Naive B cell (primary cell): ENCODE measurements at regions not wholly inside any gene's neighbourhood (a gene's known extent, or its start where the extent isn't known, plus 50 kb on each side); places are given as distances from the start of the nearest gene placed in this dataset.
"Not testable (repeated sequence)": the region's sequence is repeated elsewhere in the genome, so short reads cannot be mapped to it uniquely, and the experiment has no call there.

Experiments
- ATAC-seq, 2 donors: fragments of 150-1000 bp; cut with Tn5 transposase; 2 replicates each; pipeline ENCODE4 v1.10.0; 2021; ENCODE audit warnings: low read depth in 2 of 2, mild to moderate bottlenecking in 2 of 2, moderate library complexity in 2 of 2
- DNase-seq: peaks from one replicate; pipeline ENCODE4 v3.0.0; 2022
- H3K27ac Mint-ChIP-seq, 6 donors: one replicate each; pipeline ENCODE4 v1.8.0; 2020 to 2022; ENCODE audit warnings: mild to moderate bottlenecking in 6 of 6, mixed read lengths in 6 of 6, moderate library complexity in 5 of 6, inconsistent platforms in 2 of 6
- H3K27me3 Mint-ChIP-seq, 3 donors: one replicate each; pipeline ENCODE4 v1.8.0; 2021 to 2022; ENCODE audit warnings: mixed read lengths in 3 of 3, mild to moderate bottlenecking in 1 of 3
- H3K36me3 Mint-ChIP-seq, 2 donors: one replicate each; pipeline ENCODE4 v1.8.0; 2020 to 2022; ENCODE audit warnings: mixed read lengths in 2 of 2, inconsistent platforms in 1 of 2, mild to moderate bottlenecking in 1 of 2
- H3K4me1 Mint-ChIP-seq, 3 donors: one replicate each; pipeline ENCODE4 v1.8.0; 2020 to 2022; ENCODE audit warnings: mixed read lengths in 3 of 3, inconsistent platforms in 1 of 3, mild to moderate bottlenecking in 1 of 3, moderate library complexity in 1 of 3
- H3K4me3 Mint-ChIP-seq, 8 donors: one replicate each; pipeline ENCODE4 v1.8.0; 2020 to 2022; ENCODE audit warnings: mild to moderate bottlenecking in 8 of 8, mixed read lengths in 8 of 8, moderate library complexity in 8 of 8, inconsistent platforms in 2 of 8
- H3K9me3 Mint-ChIP-seq, 7 donors: one replicate each; pipeline ENCODE4 v1.8.0; 2020 to 2022; ENCODE audit warnings: mixed read lengths in 7 of 7, mild to moderate bottlenecking in 5 of 7, inconsistent platforms in 2 of 7, moderate library complexity in 1 of 7

GRCh38 chr16:27600381-27600780 is 50.4 kb downstream of the KATNIP start:
- no peak for DNase-seq
- Mint-ChIP-seq H3K36me3 (peaks cover 0 to 5% of the 10 kb centered on the region in 2 donors), H3K4me3 (no peak overlapping the region), H3K9me3 (no peaks in the 10 kb centered on the region), H3K4me1 (peaks cover 0 to 5% (median 0%) of the 10 kb centered on the region in 3 donors), H3K27me3 (no peaks in the 10 kb centered on the region), H3K27ac (no peak overlapping the region)
- no peak for ATAC-seq

- ATAC-seq (no peak), DNase-seq (no peak)
- no peaks in the 10 kb centered on the region for H3K27me3 Mint-ChIP-seq
- H3K4me1 Mint-ChIP-seq, result peaks cover 0 to 5% (median 0%) of the 10 kb centered on the region in 3 donors
- peak overlapping the region in 2 of 6 donors; percentile 8 to 76 for H3K27ac Mint-ChIP-seq
- H3K9me3 Mint-ChIP-seq, result no peaks in the 10 kb centered on the region
- peaks cover 0 to 5% of the 10 kb centered on the region in 2 donors for H3K36me3 Mint-ChIP-seq
- H3K4me3 Mint-ChIP-seq, result no peak overlapping the region
Observed at GRCh38 chr16:27602103-27602502, 52.2 kb downstream of the KATNIP start.

- not testable (repeated sequence) for H3K27ac Mint-ChIP-seq, H3K9me3 Mint-ChIP-seq, H3K4me3 Mint-ChIP-seq, DNase-seq, H3K27me3 Mint-ChIP-seq, H3K36me3 Mint-ChIP-seq, ATAC-seq, H3K4me1 Mint-ChIP-seq
Observed at GRCh38 chr16:27605500-27606106, 55.7 kb downstream of the KATNIP start.

GRCh38 chr16:27611340-27611739 is 61.4 kb downstream of the KATNIP start:
- no peak overlapping the region for H3K27ac Mint-ChIP-seq
- H3K36me3 Mint-ChIP-seq, result peaks cover 0 to 10% of the 10 kb centered on the region in 2 donors
- ATAC-seq (no peak), DNase-seq (no peak)
- H3K27me3 Mint-ChIP-seq, result no peaks in the 10 kb centered on the region
- H3K9me3 Mint-ChIP-seq, result no peaks in the 10 kb centered on the region
- no peaks in the 10 kb centered on the region for H3K4me1 Mint-ChIP-seq
- no peak overlapping the region for H3K4me3 Mint-ChIP-seq

GRCh38 chr16:27613238-27613791 is 63.4 kb downstream of the KATNIP start:
- H3K9me3 Mint-ChIP-seq, result no peaks in the 10 kb centered on the region
- no peak overlapping the region for H3K27ac Mint-ChIP-seq
- H3K4me1 Mint-ChIP-seq, result no peaks in the 10 kb centered on the region
- H3K27me3 Mint-ChIP-seq, result no peaks in the 10 kb centered on the region
- ATAC-seq (no peak), DNase-seq (no peak)
- peak overlapping the region in 1 of 8 donors; percentile 22 for H3K4me3 Mint-ChIP-seq
- peaks cover 0 to 10% of the 10 kb centered on the region in 2 donors for H3K36me3 Mint-ChIP-seq

GRCh38 chr16:27617665-27618064 is 67.7 kb downstream of the KATNIP start:
- H3K36me3 Mint-ChIP-seq, result peaks cover 16 to 19% of the 10 kb centered on the region in 2 donors
- peaks cover 3 to 6% (median 5%) of the 10 kb centered on the region in 3 donors for H3K4me1 Mint-ChIP-seq
- no peak for DNase-seq
- no peak overlapping the region for H3K4me3 Mint-ChIP-seq
- H3K27me3 Mint-ChIP-seq, result no peaks in the 10 kb centered on the region
- H3K9me3 Mint-ChIP-seq, result peaks cover 0 to 1% (median 0%) of the 10 kb centered on the region in 7 donors
- peak overlapping the region in 1 of 6 donors; percentile 28 for H3K27ac Mint-ChIP-seq
- ATAC-seq, result no peak

GRCh38 chr16:27618165-27618564 is 68.2 kb downstream of the KATNIP start:
- no peaks in the 10 kb centered on the region for H3K27me3 Mint-ChIP-seq
- no peak overlapping the region for H3K4me3 Mint-ChIP-seq
- peaks cover 0 to 1% (median 0%) of the 10 kb centered on the region in 7 donors for H3K9me3 Mint-ChIP-seq
- H3K4me1 Mint-ChIP-seq, result peaks cover 3 to 6% (median 5%) of the 10 kb centered on the region in 3 donors
- H3K36me3 Mint-ChIP-seq, result peaks cover 16 to 19% of the 10 kb centered on the region in 2 donors
- no peak for ATAC-seq
- H3K27ac Mint-ChIP-seq, result no peak overlapping the region
- DNase-seq, result no peak

GRCh38 chr16:27618606-27619327 is 68.8 kb downstream of the KATNIP start:
- Mint-ChIP-seq H3K9me3 (peaks cover 0 to 1% (median 0%) of the 10 kb centered on the region in 7 donors), H3K27me3 (no peaks in the 10 kb centered on the region), H3K4me3 (no peak overlapping the region), H3K27ac (no peak overlapping the region), H3K36me3 (peaks cover 16 to 19% of the 10 kb centered on the region in 2 donors), H3K4me1 (peaks cover 3 to 9% (median 6%) of the 10 kb centered on the region in 3 donors)
- DNase-seq (no peak), ATAC-seq (no peak)

- Mint-ChIP-seq H3K36me3 (peaks cover 16 to 19% of the 10 kb centered on the region in 2 donors), H3K4me3 (no peak overlapping the region), H3K27me3 (no peaks in the 10 kb centered on the region), H3K9me3 (peaks cover 0 to 1% (median 0%) of the 10 kb centered on the region in 7 donors), H3K27ac (no peak overlapping the region), H3K4me1 (peaks cover 6 to 16% (median 8%) of the 10 kb centered on the region in 3 donors)
- no peak for ATAC-seq
- no peak for DNase-seq
Observed at GRCh38 chr16:27620541-27620940, 70.6 kb downstream of the KATNIP start.

GRCh38 chr16:27624154-27625049 is 74.5 kb downstream of the KATNIP start:
- no peak overlapping the region for H3K4me3 Mint-ChIP-seq
- peaks cover 6 to 16% (median 8%) of the 10 kb centered on the region in 3 donors for H3K4me1 Mint-ChIP-seq
- peaks cover 0 to 1% (median 0%) of the 10 kb centered on the region in 7 donors for H3K9me3 Mint-ChIP-seq
- peak overlapping the region in 1 of 6 donors; percentile 22 for H3K27ac Mint-ChIP-seq
- H3K27me3 Mint-ChIP-seq, result no peaks in the 10 kb centered on the region
- peaks cover 16 to 18% of the 10 kb centered on the region in 2 donors for H3K36me3 Mint-ChIP-seq
- ATAC-seq, result no peak
- DNase-seq, result no peak

- no peak for DNase-seq
- Mint-ChIP-seq H3K4me3 (no peak overlapping the region), H3K27ac (peak overlapping the region in 2 of 6 donors; percentile 22 to 24)
Observed at GRCh38 chr16:27625050-27625697, 75.2 kb downstream of the KATNIP start.

GRCh38 chr16:27627136-27627535 is 77.2 kb downstream of the KATNIP start:
- no peaks in the 10 kb centered on the region for H3K27me3 Mint-ChIP-seq

More at GRCh38 chr16:27625050-27625697, 75.2 kb downstream of the KATNIP start:
- Mint-ChIP-seq H3K9me3 (peaks cover 0 to 1% (median 0%) of the 10 kb centered on the region in 7 donors), H3K36me3 (peaks cover 9 to 13% of the 10 kb centered on the region in 2 donors), H3K27me3 (no peaks in the 10 kb centered on the region), H3K4me1 (peaks cover 6 to 16% (median 8%) of the 10 kb centered on the region in 3 donors)
- no peak for ATAC-seq

More at GRCh38 chr16:27627136-27627535, 77.2 kb downstream of the KATNIP start:
- ATAC-seq (no peak), DNase-seq (no peak)
- H3K9me3 Mint-ChIP-seq, result no peaks in the 10 kb centered on the region
- peaks cover 9 to 18% of the 10 kb centered on the region in 2 donors for H3K36me3 Mint-ChIP-seq
- no peak overlapping the region for H3K4me3 Mint-ChIP-seq
- H3K27ac Mint-ChIP-seq, result no peak overlapping the region
- H3K4me1 Mint-ChIP-seq, result peaks cover 3 to 14% (median 6%) of the 10 kb centered on the region in 3 donors
